Mesodermal cell (in vitro differentiated cells): ENCODE measurements at regions not wholly inside any gene's neighbourhood (a gene's known extent, or its start where the extent isn't known, plus 50 kb on each side); places are given as distances from the start of the nearest gene placed in this dataset.

Source experiments
- H3K27ac ChIP-seq: 2 replicates; pipeline ENCODE4 v1.7.0; 2013; ENCODE audit warnings: mild to moderate bottlenecking, low read depth, low read length, moderate library complexity; ENCODE audit not compliant: severe bottlenecking
- H3K36me3 ChIP-seq: 2 replicates; pipeline ENCODE4 v1.7.1; 2013; ENCODE audit warnings: mild to moderate bottlenecking, low read length, moderate library complexity; ENCODE audit not compliant: control insufficient read depth, insufficient read depth
- H3K4me1 ChIP-seq: one replicate; pipeline ENCODE4 v1.7.1; 2013; ENCODE audit warnings: mild to moderate bottlenecking, low read length; ENCODE audit not compliant: insufficient read depth, control insufficient read depth, poor library complexity, severe bottlenecking
- H3K4me3 ChIP-seq: 2 replicates; pipeline ENCODE4 v1.7.0; 2013; ENCODE audit warnings: low read length, control low read depth, mild to moderate bottlenecking; ENCODE audit not compliant: insufficient read depth, poor library complexity, severe bottlenecking; ENCODE audit errors: extremely low read depth
- H3K9me3 ChIP-seq: 2 replicates; pipeline ENCODE4 v1.7.1; 2013; ENCODE audit warnings: mild to moderate bottlenecking, low read length, moderate library complexity; ENCODE audit not compliant: control insufficient read depth
- WGBS, 2 experiments: methylation state at CpG; one replicate each; pipeline ENCODE4 v1.1.5; 2013; ENCODE audit warnings: missing lambda C conversion rate in 2 of 2; ENCODE audit not compliant: insufficient coverage in 2 of 2; 5-methylcytosine and 5-hydroxymethylcytosine counted together

- H3K27ac ChIP-seq, result no peak overlapping the region
- 86 to 93% methylated on average over 17 to 19 of the region's 24 CpGs for WGBS, 2 experiments
- no peaks in the 10 kb centered on the region for H3K36me3 ChIP-seq
- peaks cover 6% of the 10 kb centered on the region for H3K9me3 ChIP-seq
- no peak overlapping the region for H3K4me3 ChIP-seq
- peaks cover 25% of the 10 kb centered on the region for H3K4me1 ChIP-seq
Measured at GRCh38 chr5:56498759-56499395, 265.7 kb upstream of the ANKRD55 start.

- H3K4me1 ChIP-seq, result peaks cover 20% of the 10 kb centered on the region
- H3K36me3 ChIP-seq, result no peaks in the 10 kb centered on the region
- no peaks in the 10 kb centered on the region for H3K9me3 ChIP-seq
- H3K27ac ChIP-seq, result peak overlapping the region; percentile 57
- 85 to 91% methylated on average over 3 to 5 of the region's 5 CpGs for WGBS, 2 experiments
- no peak overlapping the region for H3K4me3 ChIP-seq
Measured at GRCh38 chr5:56496581-56497063, 263.5 kb upstream of the ANKRD55 start.

- peak overlapping the region; percentile 29 for H3K27ac ChIP-seq
- WGBS, 2 experiments, result 75% methylated on average over 2 of the region's 7 CpGs; no CpG with 5 or more reads in 1 of the 2 experiments
- no peaks in the 10 kb centered on the region for H3K9me3 ChIP-seq
Measured at GRCh38 chr5:56494300-56494731, 261.2 kb upstream of the ANKRD55 start.

GRCh38 chr5:56493766-56494165 lies 260.6 kb upstream of the ANKRD55 start:
- H3K9me3 ChIP-seq, result no peaks in the 10 kb centered on the region
- 89 to 94% methylated on average over 5 to 6 of the region's 7 CpGs for WGBS, 2 experiments
- peak overlapping the region; percentile 36 for H3K27ac ChIP-seq
- H3K4me1 ChIP-seq, result peaks cover 25% of the 10 kb centered on the region
- no peaks in the 10 kb centered on the region for H3K36me3 ChIP-seq
- H3K4me3 ChIP-seq, result no peak overlapping the region

More at GRCh38 chr5:56494300-56494731, 261.2 kb upstream of the ANKRD55 start:
- Histone ChIP-seq H3K4me1 (peaks cover 25% of the 10 kb centered on the region), H3K36me3 (no peaks in the 10 kb centered on the region), H3K4me3 (no peak overlapping the region)

- 88 to 100% methylated on average over 2 to 5 of the region's 6 CpGs for WGBS, 2 experiments
Measured at GRCh38 chr5:56493308-56493707, 260.2 kb upstream of the ANKRD55 start.

GRCh38 chr5:56492812-56493211 lies 259.7 kb upstream of the ANKRD55 start:
- H3K4me3 ChIP-seq, result no peak overlapping the region
- WGBS, 2 experiments, result 91 to 95% methylated on average over 5 of the region's 5 CpGs
- H3K9me3 ChIP-seq, result no peaks in the 10 kb centered on the region
- no peaks in the 10 kb centered on the region for H3K36me3 ChIP-seq
- H3K27ac ChIP-seq, result no peak overlapping the region
- peaks cover 25% of the 10 kb centered on the region for H3K4me1 ChIP-seq

More at GRCh38 chr5:56493308-56493707, 260.2 kb upstream of the ANKRD55 start:
- no peak overlapping the region for H3K4me3 ChIP-seq
- H3K27ac ChIP-seq, result peak overlapping the region; percentile 36
- no peaks in the 10 kb centered on the region for H3K36me3 ChIP-seq
- peaks cover 25% of the 10 kb centered on the region for H3K4me1 ChIP-seq
- no peaks in the 10 kb centered on the region for H3K9me3 ChIP-seq

GRCh38 chr5:56490971-56491468 lies 257.9 kb upstream of the ANKRD55 start:
- no peaks in the 10 kb centered on the region for H3K36me3 ChIP-seq
- 78 to 85% methylated on average over 5 to 6 of the region's 9 CpGs for WGBS, 2 experiments
- H3K4me3 ChIP-seq, result no peak overlapping the region
- H3K27ac ChIP-seq, result peak overlapping the region; percentile 71
- H3K4me1 ChIP-seq, result peaks cover 21% of the 10 kb centered on the region
- no peaks in the 10 kb centered on the region for H3K9me3 ChIP-seq

GRCh38 chr5:56489272-56489671 lies 256.1 kb upstream of the ANKRD55 start:
- 92 to 100% methylated on average over 1 of the region's 4 CpGs for WGBS, 2 experiments
- Histone ChIP-seq H3K36me3 (no peaks in the 10 kb centered on the region), H3K27ac (no peak overlapping the region), H3K4me3 (no peak overlapping the region), H3K9me3 (no peaks in the 10 kb centered on the region), H3K4me1 (peaks cover 14% of the 10 kb centered on the region)

- Histone ChIP-seq H3K4me1 (peaks cover 6% of the 10 kb centered on the region), H3K4me3 (no peak overlapping the region)
- WGBS, 2 experiments, result 82 to 86% methylated on average over 12 to 15 of the region's 25 CpGs
Measured at GRCh38 chr5:56487528-56488115, 254.5 kb upstream of the ANKRD55 start.

GRCh38 chr5:56482363-56482762 lies 249.2 kb upstream of the ANKRD55 start:
- 90 to 97% methylated on average over 3 of the region's 3 CpGs for WGBS, 2 experiments
- Histone ChIP-seq H3K4me1 (peaks cover 18% of the 10 kb centered on the region), H3K27ac (peak overlapping the region; percentile 94), H3K4me3 (no peak overlapping the region), H3K9me3 (peaks cover 6% of the 10 kb centered on the region), H3K36me3 (no peaks in the 10 kb centered on the region)

More at GRCh38 chr5:56487528-56488115, 254.5 kb upstream of the ANKRD55 start:
- no peaks in the 10 kb centered on the region for H3K36me3 ChIP-seq
- no peak overlapping the region for H3K27ac ChIP-seq
- peaks cover 6% of the 10 kb centered on the region for H3K9me3 ChIP-seq
